HepG2 (cell line): ENCODE measurements at regions not wholly inside any gene's neighbourhood (a gene's known extent, or its start where the extent isn't known, plus 50 kb on each side); places are given as distances from the start of the nearest gene placed in this dataset.

ENCODE experiments used
- ATAC-seq: fragments of 200-7000 bp; cut with Tn5 transposase; 3 replicates; pipeline ENCODE4 v1.9.1; 2020; ENCODE audit warnings: mild to moderate bottlenecking, moderate library complexity
- BruUV-seq: library from RNA; stranded (reverse); fragments of 400-500 nt; replicated peaks from 2 replicates; lab custom pipeline; 2021; lab: Mats Ljungman, UMichigan
- CTCF ChIA-PET: fragments of 300-600 bp; formaldehyde crosslinking; extraction: SDS; loops from one replicate; lab custom pipeline; 2021; ENCODE audit warnings: low total read pairs, inconsistent platforms, low intra/inter-chr PET ratio; lab: Yijun Ruan, JAX
- POLR2A ChIA-PET: fragments of 350-600 bp; sonication (Branson Sonifier 250); formaldehyde crosslinking; loops from one replicate; lab custom pipeline; 2020; ENCODE audit warnings: antibody characterized with exemption, inconsistent platforms; lab: Yijun Ruan, JAX
- DNase-seq: peaks from one replicate; pipeline ENCODE4 v3.0.0-alpha.2; 2015; ENCODE audit warnings: low spot score
- FAIRE-seq: peaks from 3 replicates; lab custom pipeline; 2011; peaks lifted over from hg19 to GRCh38; lab: Jason Lieb, UNC
- H2AFZ ChIP-seq: one replicate; pipeline ENCODE4 v1.6.1; 2011; ENCODE audit warnings: low read length, inconsistent platforms
- H3K27ac ChIP-seq: fragments of 300-600 bp; 3 replicates; pipeline ENCODE4 v1.8.0; 2011; ENCODE audit warnings: mixed run types, mild to moderate bottlenecking, mixed read lengths, low read length, inconsistent platforms; ENCODE audit not compliant: insufficient read depth; ENCODE audit errors: extremely low read length
- H3K27me3 ChIP-seq, 2 experiments: fragments of 200-600 bp in 1 of 2; 2 replicates in 1 of 2; 3 replicates in 1 of 2; pipeline versions ENCODE4 v1.6.0 to v1.8.0; 2011; ENCODE audit warnings: low read length in 2 of 2, mild to moderate bottlenecking in 2 of 2, moderate library complexity in 2 of 2, inconsistent platforms in 1 of 2; ENCODE audit not compliant: insufficient read depth in 2 of 2, control insufficient read depth in 1 of 2
- H3K36me3 ChIP-seq, 2 experiments: fragments of 200-600 bp in 1 of 2; replicated peaks in 1 of 2; 2 replicates in 1 of 2; 3 replicates in 1 of 2; pipeline versions ENCODE4 v1.5.1 to v1.8.0; 2011; ENCODE audit warnings: low read length in 2 of 2, inconsistent platforms in 1 of 2; ENCODE audit not compliant: insufficient read depth in 2 of 2, control insufficient read depth in 1 of 2
- H3K4me1 ChIP-seq: 2 replicates; pipeline ENCODE4 v1.5.1; 2012; ENCODE audit warnings: low read length, inconsistent platforms; ENCODE audit not compliant: insufficient read depth
- H3K4me2 ChIP-seq: 2 replicates; pipeline ENCODE4 v1.6.0; 2011; ENCODE audit warnings: low read depth, low read length, inconsistent platforms
- H3K4me3 ChIP-seq, 3 experiments: fragments of 200-600 bp in 1 of 3; sonication (generic), shearing (Covaris generic) in 1 of 3; replicated peaks in 1 of 3; 2 replicates each; pipeline ENCODE4 v1.5.1; 2011 to 2016; ENCODE audit warnings: low read length in 3 of 3, inconsistent platforms in 2 of 3, low read depth in 2 of 3, mild to moderate bottlenecking in 2 of 3, control low read depth in 1 of 3, mixed read lengths in 1 of 3; ENCODE audit not compliant: insufficient read depth in 1 of 3
- H3K79me2 ChIP-seq: one replicate; pipeline ENCODE4 v1.6.1; 2011; ENCODE audit warnings: low read length, inconsistent platforms; ENCODE audit not compliant: insufficient read depth
- H3K9ac ChIP-seq: 2 replicates; pipeline ENCODE4 v1.6.0; 2011; ENCODE audit warnings: mild to moderate bottlenecking, low read depth, low read length, inconsistent platforms; ENCODE audit not compliant: insufficient read depth
- H3K9me3 ChIP-seq: 2 replicates; pipeline ENCODE4 v1.5.1; 2012; ENCODE audit warnings: mild to moderate bottlenecking, low read length
- H4K20me1 ChIP-seq: 2 replicates; pipeline ENCODE4 v1.6.0; 2011; ENCODE audit warnings: inconsistent platforms, mild to moderate bottlenecking, low read length, moderate library complexity; ENCODE audit not compliant: insufficient read depth
- HOXA9 ChIP-seq: sonication (generic); formaldehyde crosslinking; IDR thresholded peaks from 2 replicates; pipeline ENCODE4 v1.8.1; 2022; ENCODE audit warnings: missing genetic modification reagents, mild to moderate bottlenecking, moderate library complexity, borderline replicate concordance
- NFE2 ChIP-seq: sonication (generic); formaldehyde crosslinking; IDR thresholded peaks from 2 replicates; pipeline ENCODE4 v1.4.0; 2020; ENCODE audit warnings: missing genetic modification reagents
- PLRG1 ChIP-seq: fragments of 450-650 bp; conservative IDR thresholded peaks from 2 replicates; pipeline ENCODE4 v1.6.1; 2016
- PPARG ChIP-seq: conservative IDR thresholded peaks from 2 replicates; pipeline ENCODE4 v1.6.1; 2016; ENCODE audit warnings: missing biosample characterization, missing genetic modification reagents
- TOE1 ChIP-seq: sonication (generic); formaldehyde crosslinking; IDR thresholded peaks from 2 replicates; pipeline ENCODE4 v1.4.0; 2020; ENCODE audit warnings: mild to moderate bottlenecking, missing genetic modification reagents
- USF2 ChIP-seq, 2 experiments: sonication (generic) in 1 of 2; formaldehyde crosslinking in 1 of 2; IDR thresholded peaks; 2 replicates each; pipeline versions ENCODE4 v1.5.1 to v1.6.1; 2011 to 2020; ENCODE audit warnings: borderline replicate concordance in 1 of 2, low read depth in 1 of 2, low read length in 1 of 2, mild to moderate bottlenecking in 1 of 2, missing genetic modification reagents in 1 of 2, moderate library complexity in 1 of 2
- ZFP36L1 ChIP-seq: sonication (generic); formaldehyde crosslinking; IDR thresholded peaks from 2 replicates; pipeline ENCODE4 v1.8.0; 2022; ENCODE audit warnings: mild to moderate bottlenecking, missing genetic modification reagents, moderate library complexity
- ZNF235 ChIP-seq: sonication (generic); formaldehyde crosslinking; IDR thresholded peaks from 2 replicates; pipeline ENCODE4 v1.8.1; 2023; ENCODE audit warnings: mild to moderate bottlenecking, missing genetic modification reagents, borderline replicate concordance
- ZNF407 ChIP-seq: sonication (generic); formaldehyde crosslinking; IDR thresholded peaks from one replicate; pipeline ENCODE4 v1.5.1; 2020; ENCODE audit warnings: mild to moderate bottlenecking, missing genetic modification reagents; ENCODE audit errors: not compliant biosample characterization
- ZNF607 ChIP-seq: sonication (generic); formaldehyde crosslinking; IDR thresholded peaks from 2 replicates; pipeline ENCODE4 v1.5.1; 2020; ENCODE audit warnings: missing genetic modification reagents, mild to moderate bottlenecking, borderline replicate concordance
- ZNF672 ChIP-seq: sonication (generic); formaldehyde crosslinking; IDR thresholded peaks from 2 replicates; pipeline ENCODE4 v1.8.1; 2022; ENCODE audit warnings: missing genetic modification reagents
- ZNF883 ChIP-seq: sonication (generic); formaldehyde crosslinking; IDR thresholded peaks from 2 replicates; pipeline ENCODE4 v1.5.1; 2020; ENCODE audit warnings: mild to moderate bottlenecking, missing genetic modification reagents; ENCODE audit errors: not compliant biosample characterization
- whole genome bisulfite sequencing: methylation state at CpG from one replicate; pipeline ENCODE4 v1.1.6; 2017; ENCODE audit warnings: low lambda C conversion rate; 5-methylcytosine and 5-hydroxymethylcytosine counted together
- in situ Hi-C: cut with HindIII; loops from 2 replicates; pipeline ENCODE4 v1.10.0; 2017; ENCODE audit warnings: low pct_unique_long_range_greater_than_20kb; ENCODE audit not compliant: extremely low pct_ligation_motif_present
- intact Hi-C: fragments of 100-400 bp; cut with micrococcal nuclease; formaldehyde crosslinking; loops from one replicate; pipeline ENCODE4 v1.10.0; 2022; ENCODE audit not compliant: unreplicated experiment

- ChIA-PET CTCF (no interaction called here), POLR2A (no interaction called here)
- no peaks in the 10 kb centered on the region for H4K20me1 ChIP-seq
- no peak overlapping the region for H2AFZ ChIP-seq
- no peak for DNase-seq
- WGBS = 57% methylated on average over 12 of the region's 13 CpGs
- intact Hi-C loops (no loop called here), in situ Hi-C loops (no loop called here)
- H3K27ac ChIP-seq = no peak overlapping the region
- H3K4me3 ChIP-seq = no peak overlapping the region
- peaks cover 4 to 57% of the 10 kb centered on the region in 2 experiments; a peak in 4 of 5 replicates for H3K27me3 ChIP-seq
- no peak for FAIRE-seq
- no TSS peak for BruUV-seq
- H3K36me3 ChIP-seq = no peaks in the 10 kb centered on the region
- H3K9me3 ChIP-seq = no peaks in the 10 kb centered on the region
- ATAC-seq = no peak
- no peaks in the 10 kb centered on the region for H3K79me2 ChIP-seq
- no peak overlapping the region for H3K4me2 ChIP-seq
- H3K4me1 ChIP-seq = 0 out of 2 replicates have a peak, but pooled peaks cover 7% of the 10 kb centered on the region
- no peak overlapping the region for H3K9ac ChIP-seq
- TF ChIP-seq ZNF883 (CRISPR knock-in tag) (no peak), NFE2 (no peak), HOXA9 (CRISPR knock-in tag) (no peak), ZNF607 (no peak), ZNF407 (no peak), TOE1 (CRISPR knock-in tag) (no peak), ZNF235 (no peak), PPARG (CRISPR knock-in tag) (no peak), PLRG1 (no peak), ZFP36L1 (no peak), ZNF672 (CRISPR knock-in tag) (no peak), USF2 (IDR thresholded peaks at IDR 0.05; ENCODE audit: low read depth, low read length) (no peak), USF2 (CRISPR knock-in tag; IDR thresholded peaks at IDR 0.05; ENCODE audit: borderline replicate concordance) (no peak)
Measured at GRCh38 chr2:238699307-238700116, 148.4 kb upstream of the TWIST2 start.
